ENCODE measurements at regions not wholly inside any gene's neighbourhood (a gene's known extent, or its start where the extent isn't known, plus 50 kb on each side); places are given as distances from the start of the nearest gene placed in this dataset.

DNA sequence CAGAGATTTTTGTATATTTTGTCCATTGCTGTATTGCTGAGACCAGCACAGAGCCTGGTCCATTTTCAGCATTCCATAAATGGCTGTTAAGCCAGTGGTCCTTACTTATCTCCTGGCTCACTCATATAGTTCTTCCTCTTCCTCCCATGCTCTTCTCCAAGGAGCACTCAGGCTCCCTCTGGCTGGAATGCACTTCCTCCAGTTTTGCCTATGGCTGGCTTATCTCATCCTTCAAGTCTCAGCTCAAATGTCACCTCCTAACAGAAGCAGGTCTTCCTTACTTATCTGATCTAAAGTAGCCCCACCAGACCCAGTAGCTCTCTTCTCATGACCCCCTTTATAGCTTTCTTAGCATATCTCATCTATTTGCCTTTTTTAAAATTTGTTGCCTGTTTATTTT is 146.9 kb downstream of the SLC30A10 start:
- TF ChIP-seq SP1 (IDR thresholded peaks at IDR 0.05) (no peak), LEF1 (IDR thresholded peaks at IDR 0.05; ENCODE audit: borderline replicate concordance) (no peak), FOXK2 (IDR thresholded peaks at IDR 0.05) (no peak), ELF4 (IDR thresholded peaks at IDR 0.05) (no peak), FOXA1 (IDR thresholded peaks at IDR 0.05) (no peak), FOXM1 (IDR thresholded peaks at IDR 0.05; ENCODE audit: borderline replicate concordance) (no peak), NFRKB (IDR thresholded peaks at IDR 0.05) (no peak)

Data from HEK293T (cell line).